Right hindlimb (tissue), 1 donor: ENCODE measurements at regions not wholly inside any gene's neighbourhood (a gene's known extent, or its start where the extent isn't known, plus 50 kb on each side); places are given as distances from the start of the nearest gene placed in this dataset.

Experiments
- DNase-seq: peaks from one replicate; pipeline ENCODE4 v3.0.0-alpha.2; 2018

DNA sequence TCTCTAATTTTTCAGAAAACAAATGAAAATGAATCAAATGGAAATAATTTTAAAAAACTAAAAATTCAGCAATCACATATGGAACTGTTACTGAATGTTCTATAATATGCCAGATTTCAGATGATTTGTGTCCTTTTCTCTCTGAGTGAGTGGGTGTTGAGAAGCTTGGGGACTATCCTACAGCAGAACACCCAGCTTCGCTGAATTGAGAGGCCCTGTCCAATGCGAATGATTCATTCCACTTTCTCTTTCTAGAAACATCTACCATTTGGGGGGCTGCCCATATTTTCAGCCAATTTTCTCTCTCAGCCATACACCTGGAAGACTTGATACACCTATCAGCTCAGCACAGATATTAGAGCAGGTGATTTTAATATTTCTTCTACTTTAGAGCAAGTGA lies 1666.7 kb downstream of the EFNB2 start:
- DNase-seq: no peak

DNA sequence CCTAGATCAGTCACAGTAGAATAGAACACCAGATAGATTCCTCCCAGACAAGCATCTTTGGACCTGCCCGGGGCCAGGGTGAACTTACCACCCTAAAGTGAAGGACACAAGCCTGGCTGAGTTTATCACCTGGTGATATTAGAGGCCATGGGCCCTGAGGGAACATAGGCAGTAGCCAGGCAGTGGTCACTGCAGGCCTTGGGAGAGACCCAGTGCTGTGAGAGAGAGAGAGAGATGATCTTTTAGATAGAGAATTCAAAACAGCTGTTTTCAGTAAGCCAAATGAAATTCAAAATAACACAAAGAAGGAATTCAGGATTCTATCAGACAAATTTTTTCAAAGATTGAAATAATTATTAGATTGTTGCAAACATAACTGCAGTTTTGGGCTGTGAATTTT lies 1679.9 kb downstream of the EFNB2 start:
- no peak for DNase-seq

- DNase-seq: no peak
Observed at GRCh38 chr13:104854698-104855097, 1680.8 kb downstream of the EFNB2 start.

DNA sequence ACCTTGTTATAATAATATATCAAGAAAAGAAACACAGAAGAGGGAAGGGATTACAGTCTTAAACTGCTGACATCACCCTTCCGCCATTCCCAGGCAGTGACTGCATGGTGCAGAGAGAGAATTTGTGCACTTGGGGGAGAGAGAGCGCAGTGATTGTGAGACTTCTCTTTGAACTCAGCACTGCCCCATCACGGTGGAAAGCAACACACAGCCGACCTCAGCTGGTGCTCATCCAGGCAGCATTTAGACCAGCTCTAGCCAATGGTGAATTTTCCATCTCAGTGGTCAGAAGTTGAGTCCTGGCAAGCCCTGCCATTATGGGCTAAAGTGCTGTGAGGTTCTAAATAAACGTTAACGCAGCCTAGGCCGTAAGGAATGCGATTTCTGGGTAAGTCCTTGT lies 1681.5 kb downstream of the EFNB2 start:
- no peak for DNase-seq

DNA sequence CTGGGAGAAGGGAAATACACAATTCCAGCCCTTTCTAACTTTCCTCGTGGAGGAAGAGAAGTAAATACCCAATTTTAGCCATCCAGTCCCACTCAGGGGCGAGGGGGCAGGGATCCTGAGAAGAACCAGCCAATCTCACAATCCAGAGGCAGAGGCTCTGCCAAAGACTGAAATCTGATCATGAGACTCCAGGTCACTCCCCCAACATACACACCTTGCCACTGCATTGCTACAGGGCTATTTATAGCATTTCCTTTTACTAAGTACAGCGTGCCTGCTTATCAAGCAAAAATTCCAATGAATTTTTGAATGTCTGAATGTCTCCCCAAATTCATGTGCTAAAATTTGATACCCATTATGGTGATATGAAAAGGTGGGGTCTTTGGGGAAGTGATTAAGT lies 1687.5 kb downstream of the EFNB2 start:
- DNase-seq: no peak

- no peak for DNase-seq
Observed at GRCh38 chr13:104843401-104843800, 1692.1 kb downstream of the EFNB2 start.

- no peak for DNase-seq
Observed at GRCh38 chr13:104841110-104841509, 1694.4 kb downstream of the EFNB2 start.

DNA sequence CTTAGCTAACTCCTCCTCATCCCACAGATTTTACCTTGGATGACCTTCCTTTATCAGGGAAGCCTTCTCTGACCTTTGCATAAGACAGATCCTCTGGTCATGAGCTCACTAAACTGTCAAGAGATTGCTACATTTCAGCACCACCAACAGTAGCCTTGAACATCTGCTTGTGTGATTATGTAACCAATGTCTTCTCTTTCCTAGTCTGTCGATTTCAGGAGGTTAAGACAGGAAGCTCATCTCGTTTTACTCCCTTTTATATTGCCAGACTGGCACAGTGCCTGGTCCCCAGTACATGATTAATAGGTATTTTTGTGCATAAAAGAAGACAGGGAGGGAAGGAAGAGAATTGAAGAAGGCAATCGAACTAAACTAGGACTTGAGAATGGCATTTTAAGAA lies 1697.7 kb downstream of the EFNB2 start:
- DNase-seq: no peak

DNA sequence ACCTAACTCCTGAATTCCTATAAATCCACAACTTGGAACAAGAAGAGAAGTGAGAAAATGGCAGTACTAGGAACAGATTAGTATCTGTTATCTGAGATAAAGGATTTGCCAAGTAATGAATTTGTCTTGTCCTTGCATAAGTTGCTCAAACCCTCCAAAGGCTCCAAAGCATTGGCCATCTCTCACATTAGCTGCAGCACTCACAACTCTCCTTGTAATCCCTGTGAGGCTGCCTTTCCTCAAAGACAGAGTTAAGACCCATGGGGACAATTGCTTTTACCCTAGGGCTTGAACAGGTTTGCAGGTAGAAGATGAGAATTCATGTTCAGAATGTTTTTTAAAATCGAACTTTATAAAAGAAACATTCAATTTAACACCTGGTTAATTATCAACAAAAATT lies 1702.2 kb downstream of the EFNB2 start:
- no peak for DNase-seq

DNA sequence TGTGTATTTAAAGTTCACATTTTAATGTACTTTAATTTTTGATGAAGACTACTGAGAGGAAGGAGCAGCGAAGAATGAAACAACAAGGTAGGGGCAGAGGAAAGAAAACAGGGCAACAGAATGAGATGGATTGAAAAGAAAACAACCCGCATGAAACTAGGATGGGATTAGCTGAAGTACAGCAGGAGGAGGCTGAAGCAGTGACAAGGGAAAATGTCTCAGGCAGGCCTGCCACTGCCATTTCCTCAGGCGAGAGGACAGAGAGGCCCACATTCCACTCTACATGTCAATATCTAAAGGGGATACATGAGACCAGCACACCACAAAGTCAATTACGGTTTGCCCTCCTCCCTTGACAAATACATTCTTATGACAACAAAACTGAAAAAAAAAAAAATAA lies 1703.2 kb downstream of the EFNB2 start:
- no peak for DNase-seq

GRCh38 chr13:104831831-104832230 lies 1703.6 kb downstream of the EFNB2 start:
- no peak for DNase-seq

DNA sequence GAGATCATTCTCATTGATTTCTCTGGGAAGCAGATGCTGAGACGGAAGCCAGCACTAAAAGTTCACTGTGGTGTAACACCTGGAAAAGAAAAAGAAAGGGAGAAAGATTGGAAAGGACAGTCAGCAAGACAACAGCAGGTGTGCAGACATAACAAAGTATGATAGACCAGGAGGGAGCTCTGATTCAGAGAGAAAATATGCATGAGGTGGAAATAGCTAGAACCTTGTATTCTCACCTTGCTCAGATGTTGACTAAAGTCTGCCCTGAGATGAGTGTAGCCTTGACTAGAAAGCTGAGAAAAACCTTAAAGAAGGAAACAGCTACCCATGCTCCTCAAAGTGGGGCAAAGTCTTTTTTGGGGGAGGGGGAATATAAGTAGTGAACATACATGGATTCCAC lies 1711.8 kb downstream of the EFNB2 start:
- no peak for DNase-seq

DNA sequence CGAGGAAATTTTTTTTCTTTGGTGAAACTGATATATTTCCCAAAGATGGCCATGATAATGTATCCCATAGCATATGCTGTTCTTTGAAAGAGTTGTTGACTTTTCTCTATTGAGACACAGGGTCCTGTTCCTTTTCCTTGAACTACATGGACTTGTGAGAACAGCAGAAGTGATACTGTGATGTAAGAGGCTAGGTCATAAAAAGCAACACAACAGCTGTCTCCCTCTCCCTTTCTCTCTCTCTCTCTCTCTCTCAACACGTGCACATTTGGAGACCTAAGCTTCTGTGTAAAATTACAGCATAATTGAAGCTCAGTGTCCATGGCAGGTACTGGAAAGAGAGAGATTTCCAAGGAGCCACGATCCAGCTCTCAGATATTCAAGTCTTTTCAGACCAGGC lies 1712.4 kb downstream of the EFNB2 start:
- no peak for DNase-seq

GRCh38 chr13:104817271-104817670 lies 1718.2 kb downstream of the EFNB2 start:
- no peak for DNase-seq

DNA sequence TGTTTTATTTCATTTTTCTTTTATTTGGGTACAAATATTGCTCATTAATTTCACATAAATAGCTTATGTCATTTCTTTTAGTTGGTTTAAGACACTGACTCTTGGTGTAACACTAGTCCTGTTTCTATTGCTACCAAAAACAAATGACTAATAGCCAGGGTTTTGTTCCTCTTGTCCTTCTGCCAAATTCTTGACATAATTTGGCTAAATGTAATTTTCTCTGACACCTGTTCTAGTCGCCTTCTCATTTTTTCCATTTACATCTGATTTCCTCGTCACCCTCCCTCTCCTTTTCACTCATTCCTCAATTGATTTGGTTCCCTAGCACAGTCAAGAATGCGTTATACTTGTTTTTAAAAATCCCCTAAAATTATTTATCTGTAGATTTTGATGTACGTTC lies 1718.7 kb downstream of the EFNB2 start:
- no peak for DNase-seq

DNA sequence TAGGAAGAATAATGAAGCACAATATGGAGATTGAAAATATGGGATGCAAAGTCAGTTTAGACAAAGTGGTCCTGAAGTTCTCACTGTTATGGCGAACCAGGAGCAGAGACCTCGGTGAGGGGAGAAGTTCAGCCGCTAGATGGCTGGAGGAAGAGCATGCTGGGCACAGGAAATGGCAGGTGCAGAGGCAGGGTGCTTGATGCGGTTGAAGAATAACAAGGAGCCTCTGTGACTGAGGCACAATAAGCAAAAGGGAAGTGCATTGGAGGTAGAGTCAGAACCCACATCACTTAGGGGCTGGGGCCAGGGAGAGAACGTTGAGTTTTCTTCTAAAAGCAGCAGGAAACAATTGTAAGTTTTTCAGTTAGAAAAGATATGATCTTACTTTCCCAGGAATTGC lies 1725.2 kb downstream of the EFNB2 start:
- no peak for DNase-seq

DNA sequence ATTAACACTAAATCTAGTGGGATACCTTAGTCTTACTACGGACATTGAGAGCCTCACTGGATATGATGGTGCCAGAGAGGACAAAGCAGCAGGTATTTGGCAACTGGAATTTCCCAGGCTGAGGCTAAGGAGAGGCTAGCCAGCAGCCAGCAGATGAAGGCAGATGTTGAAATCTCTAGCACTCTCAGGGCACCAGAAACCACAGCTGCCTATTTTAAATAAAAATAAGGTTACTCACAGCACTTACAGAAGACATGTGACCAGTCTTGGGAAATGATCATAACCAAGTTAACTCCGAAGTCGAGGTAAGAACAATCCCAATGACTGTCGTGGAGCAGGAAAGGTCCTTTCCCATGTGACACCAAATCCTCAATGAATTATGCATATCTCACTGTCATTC lies 1726.0 kb downstream of the EFNB2 start:
- no peak for DNase-seq

DNA sequence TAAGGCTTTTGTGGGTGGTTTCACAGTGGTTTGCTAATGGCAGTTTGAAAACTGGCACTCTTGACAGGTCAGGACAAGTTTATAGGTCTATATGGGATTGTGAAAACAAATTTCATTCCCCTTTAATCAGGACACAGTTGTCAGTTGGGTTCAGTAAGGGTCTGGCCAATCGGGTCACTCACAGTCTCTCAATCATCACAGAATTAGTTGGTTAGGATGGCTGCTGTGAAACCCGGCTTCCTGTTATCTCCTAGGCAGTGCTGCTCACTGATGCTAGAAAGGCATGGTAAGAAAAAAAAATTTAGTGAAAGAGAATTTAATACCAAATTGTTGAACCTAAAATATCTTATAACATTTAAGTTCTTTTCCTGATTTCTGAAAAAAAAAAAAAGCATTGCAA lies 1730.1 kb downstream of the EFNB2 start:
- DNase-seq: no peak

DNA sequence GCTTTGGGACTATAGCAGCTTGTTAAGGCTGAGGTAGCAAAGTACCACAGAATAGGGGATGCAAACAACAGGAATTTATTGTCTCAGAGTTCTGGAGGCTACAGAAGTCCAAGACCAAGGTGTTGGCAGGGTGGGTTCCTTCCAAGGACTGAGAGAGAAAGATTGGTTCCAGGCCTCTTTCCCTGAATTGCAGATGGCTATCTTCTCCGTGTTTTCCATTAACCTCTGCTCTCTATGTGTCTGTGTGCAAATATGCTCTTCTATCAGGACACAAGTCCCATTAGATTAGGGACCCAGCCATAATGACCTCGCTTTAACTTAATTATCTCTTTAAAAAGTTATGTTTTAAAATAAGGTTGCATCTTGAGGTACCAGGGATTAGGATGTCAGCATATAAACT lies 1732.9 kb upstream of the SLC10A2 start:
- DNase-seq: no peak

GRCh38 chr13:104798486-104798885 lies 1732.3 kb upstream of the SLC10A2 start:
- no peak for DNase-seq

DNA sequence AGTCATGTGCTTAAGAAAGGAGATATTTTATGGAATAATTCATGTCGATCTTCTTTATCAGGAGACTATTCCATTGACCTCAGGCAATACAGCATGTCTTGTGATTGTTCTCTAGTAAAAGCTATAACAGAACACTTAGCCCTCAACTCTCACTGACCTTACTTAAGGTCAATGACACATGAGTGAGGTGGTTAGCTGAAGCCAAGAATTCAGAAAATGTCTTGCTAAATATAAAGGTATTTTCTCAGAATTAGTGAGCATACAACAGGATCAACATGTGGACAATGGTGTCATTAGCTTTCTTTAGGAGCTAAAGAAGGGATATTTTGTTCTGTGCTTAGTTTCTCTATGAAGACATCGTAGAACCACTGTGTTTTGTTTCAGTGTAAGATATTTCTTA lies 1730.4 kb upstream of the SLC10A2 start:
- DNase-seq: no peak

DNA sequence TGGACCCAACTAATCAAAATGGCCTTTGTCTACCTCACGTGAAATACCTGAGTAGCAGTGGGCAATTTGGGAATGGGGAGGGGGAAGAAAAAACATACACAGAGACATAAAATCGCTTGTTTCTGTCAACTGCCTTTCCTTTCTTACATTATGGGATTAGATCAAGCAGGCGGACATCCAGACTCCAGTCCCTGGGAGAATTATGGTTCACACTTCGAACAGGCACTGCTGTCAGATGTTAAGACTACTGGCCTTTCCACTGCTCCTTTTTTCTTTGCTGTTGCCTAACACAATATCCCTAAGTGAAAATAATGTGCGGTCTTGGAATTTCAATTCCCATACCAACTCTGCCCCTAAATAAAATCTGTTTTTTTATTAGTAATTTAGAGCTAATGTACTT lies 1719.7 kb upstream of the SLC10A2 start:
- DNase-seq: peak; percentile 19

- no peak for DNase-seq
Observed at GRCh38 chr13:104784891-104785290, 1718.7 kb upstream of the SLC10A2 start.

DNA sequence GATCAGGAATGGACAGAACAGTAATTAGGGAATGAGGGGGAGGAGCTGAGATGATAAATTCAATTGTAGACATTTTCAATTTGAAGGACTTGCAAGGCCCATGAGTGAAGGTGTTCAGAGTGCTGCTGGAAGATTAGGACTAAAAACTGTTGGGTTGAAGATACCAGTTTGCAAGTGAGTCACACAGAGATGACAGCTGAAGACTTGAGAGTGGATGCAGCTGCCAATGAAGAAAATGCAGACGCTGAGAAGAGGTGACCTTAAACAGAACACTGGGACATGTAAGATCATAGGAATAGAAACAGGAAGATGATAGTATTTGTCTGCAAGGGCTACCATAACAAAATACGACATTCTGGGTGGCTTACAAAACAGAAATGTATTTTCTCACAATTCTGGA lies 1716.5 kb upstream of the SLC10A2 start:
- DNase-seq: no peak

GRCh38 chr13:104779311-104779993 lies 1713.2 kb upstream of the SLC10A2 start:
- DNase-seq: peak; percentile 23

- DNase-seq: no peak
Observed at GRCh38 chr13:104773775-104774174, 1707.6 kb upstream of the SLC10A2 start.
